Glutamatergic neuron (in vitro differentiated cells): ENCODE measurements at regions not wholly inside any gene's neighbourhood (a gene's known extent, or its start where the extent isn't known, plus 50 kb on each side); places are given as distances from the start of the nearest gene placed in this dataset.

Source experiments
- DNase-seq: peaks from one replicate; pipeline ENCODE4 v3.0.0; 2022
- H3K27ac Mint-ChIP-seq: one replicate; pipeline ENCODE4 v1.8.0; 2020; ENCODE audit warnings: mild to moderate bottlenecking, mixed read lengths, inconsistent platforms; ENCODE audit not compliant: unreplicated experiment
- H3K27me3 Mint-ChIP-seq: one replicate; pipeline ENCODE4 v1.8.0; 2020; ENCODE audit warnings: mild to moderate bottlenecking, moderate library complexity, mixed read lengths, inconsistent platforms; ENCODE audit not compliant: unreplicated experiment
- H3K36me3 Mint-ChIP-seq: one replicate; pipeline ENCODE4 v1.8.0; 2020; ENCODE audit warnings: mild to moderate bottlenecking, mixed read lengths, inconsistent platforms; ENCODE audit not compliant: unreplicated experiment
- H3K4me1 Mint-ChIP-seq: one replicate; pipeline ENCODE4 v1.8.0; 2020; ENCODE audit warnings: mild to moderate bottlenecking, low read depth, mixed read lengths, inconsistent platforms; ENCODE audit not compliant: unreplicated experiment
- H3K4me3 Mint-ChIP-seq: one replicate; pipeline ENCODE4 v1.8.0; 2020; ENCODE audit warnings: mild to moderate bottlenecking, mixed read lengths, inconsistent platforms; ENCODE audit not compliant: unreplicated experiment
- H3K9me3 Mint-ChIP-seq: one replicate; pipeline ENCODE4 v1.8.0; 2020; ENCODE audit warnings: mild to moderate bottlenecking, moderate library complexity, mixed read lengths, inconsistent platforms; ENCODE audit not compliant: unreplicated experiment
- CTCF ChIP-seq: fragments of 200-600 bp; sonication (generic); IDR thresholded peaks from one replicate; pipeline ENCODE4 v1.5.0; 2021; ENCODE audit not compliant: partially characterized antibody, unreplicated experiment

DNA sequence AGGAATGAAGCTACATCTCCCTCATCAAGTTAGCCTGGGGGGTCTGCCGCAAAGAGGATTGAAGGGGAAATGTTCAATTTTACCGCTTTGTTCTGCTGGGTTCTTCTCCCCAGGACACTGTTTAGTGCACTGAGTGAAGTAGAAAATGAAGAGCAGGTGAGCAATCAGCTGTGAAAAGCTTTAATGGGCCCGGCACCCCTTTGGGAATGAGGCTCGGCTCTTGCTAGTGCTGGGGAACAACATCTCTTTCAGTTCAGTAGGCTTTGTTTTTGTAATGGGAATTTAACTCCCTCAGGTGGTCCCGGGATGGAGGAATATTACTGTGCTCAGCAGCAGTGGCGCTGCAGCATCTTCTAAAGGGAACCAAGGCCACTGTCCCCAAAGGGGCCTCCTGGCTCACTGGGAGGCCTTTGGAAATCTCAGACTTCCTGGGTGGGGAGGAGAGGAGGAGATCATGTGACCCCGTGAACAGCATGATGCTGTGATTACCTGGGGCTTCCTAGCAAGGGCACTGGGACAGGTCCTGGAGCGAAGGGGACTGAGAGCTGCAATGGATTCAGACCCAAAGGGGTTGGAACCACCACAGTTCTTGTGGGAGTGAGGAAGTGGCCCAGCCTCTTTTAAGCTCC lies 85.2 kb upstream of the MAX start:
- peaks cover 18% of the 10 kb centered on the region for H3K4me1 Mint-ChIP-seq
- no peaks in the 10 kb centered on the region for H3K27me3 Mint-ChIP-seq
- peaks cover 5% of the 10 kb centered on the region for H3K9me3 Mint-ChIP-seq
- no peak for TF ChIP-seq CTCF
- H3K4me3 Mint-ChIP-seq, result peak overlapping the region; percentile 63
- H3K27ac Mint-ChIP-seq, result peak overlapping the region; percentile 68
- peaks cover 6% of the 10 kb centered on the region for H3K36me3 Mint-ChIP-seq
- peak; percentile 66 for DNase-seq

GRCh38 chr14:65190312-65190711 lies 88.0 kb upstream of the MAX start:
- Mint-ChIP-seq H3K4me3 (no peak overlapping the region), H3K27ac (no peak overlapping the region), H3K9me3 (peaks cover 5% of the 10 kb centered on the region), H3K4me1 (peaks cover 18% of the 10 kb centered on the region), H3K27me3 (no peaks in the 10 kb centered on the region), H3K36me3 (no peaks in the 10 kb centered on the region)
- no peak for DNase-seq
- TF ChIP-seq CTCF, result no peak

DNA sequence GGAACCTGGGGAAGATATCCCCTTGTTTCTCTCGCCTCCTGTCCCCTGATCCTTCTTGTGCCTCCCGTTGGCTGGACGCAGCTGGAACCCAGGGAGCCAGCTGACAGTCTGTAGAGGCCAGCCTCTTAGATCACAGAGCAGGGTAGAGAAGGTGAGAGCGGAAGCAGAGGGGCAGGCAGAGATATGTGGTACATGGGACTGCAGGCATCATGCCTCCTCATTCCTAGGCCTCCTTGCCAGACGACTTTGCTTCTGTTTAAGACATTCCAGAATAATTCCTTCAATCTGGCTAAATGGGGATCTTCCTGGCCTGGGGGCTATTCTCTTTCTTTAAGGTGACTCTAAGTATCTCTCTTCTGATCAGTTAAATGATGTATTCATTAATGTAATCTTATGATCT lies 89.4 kb upstream of the MAX start:
- Mint-ChIP-seq H3K4me3 (no peak overlapping the region), H3K9me3 (peaks cover 3% of the 10 kb centered on the region), H3K4me1 (peaks cover 10% of the 10 kb centered on the region), H3K27ac (no peak overlapping the region), H3K27me3 (no peaks in the 10 kb centered on the region), H3K36me3 (no peaks in the 10 kb centered on the region)
- TF ChIP-seq CTCF, result no peak
- DNase-seq, result no peak

DNA sequence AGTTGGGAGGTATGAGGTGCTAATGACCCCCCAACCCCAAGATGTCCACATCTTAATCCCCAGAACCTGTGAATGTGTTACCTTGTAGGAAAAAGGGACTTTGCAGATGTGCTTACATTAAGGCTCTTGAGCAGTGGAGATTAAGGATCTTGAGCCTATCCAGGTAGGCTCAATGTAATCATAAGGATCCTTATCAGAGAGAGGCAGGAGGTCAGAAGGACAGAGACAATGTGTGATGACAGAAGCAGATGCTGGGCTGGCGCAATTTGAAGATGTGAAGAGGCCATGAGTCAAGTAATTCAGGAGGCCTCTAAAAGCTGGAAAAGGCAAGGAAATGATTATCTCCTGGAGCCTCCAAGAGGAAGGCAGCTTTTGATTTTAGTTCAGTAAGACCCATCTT lies 90.4 kb upstream of the MAX start:
- Mint-ChIP-seq H3K9me3 (peaks cover under 1% of the 10 kb centered on the region), H3K4me3 (no peak overlapping the region), H3K27me3 (no peaks in the 10 kb centered on the region), H3K27ac (no peak overlapping the region), H3K4me1 (peaks cover 2% of the 10 kb centered on the region), H3K36me3 (no peaks in the 10 kb centered on the region)
- DNase-seq, result no peak
- no peak for TF ChIP-seq CTCF

GRCh38 chr14:65193916-65194590 lies 91.7 kb upstream of the MAX start:
- Mint-ChIP-seq H3K36me3 (no peaks in the 10 kb centered on the region), H3K4me1 (no peaks in the 10 kb centered on the region), H3K27ac (no peak overlapping the region), H3K27me3 (no peaks in the 10 kb centered on the region), H3K4me3 (no peak overlapping the region), H3K9me3 (no peaks in the 10 kb centered on the region)
- no peak for DNase-seq
- TF ChIP-seq CTCF, result no peak
